Lower lobe of right lung (tissue), 2 donors: ENCODE measurements at regions not wholly inside any gene's neighbourhood (a gene's known extent, or its start where the extent isn't known, plus 50 kb on each side); places are given as distances from the start of the nearest gene placed in this dataset.

Experiments used
- ATAC-seq, 2 donors: fragments of 200-7000 bp; cut with Tn5 transposase; one replicate each; pipeline ENCODE4 v1.9.1; 2020 to 2022; ENCODE audit warnings: mild to moderate bottlenecking in 2 of 2, moderate library complexity in 2 of 2
- DNase-seq: peaks from one replicate; pipeline ENCODE4 v3.0.0-alpha.2; 2020
- H3K27ac ChIP-seq: fragments of 200-600 bp; one replicate; pipeline ENCODE4 v1.8.0; 2022
- H3K27me3 ChIP-seq: fragments of 200-600 bp; one replicate; pipeline ENCODE4 v1.8.0; 2022; ENCODE audit warnings: low read depth
- H3K36me3 ChIP-seq: fragments of 200-600 bp; one replicate; pipeline ENCODE4 v1.8.0; 2022; ENCODE audit warnings: mild to moderate bottlenecking
- H3K4me1 ChIP-seq: fragments of 200-600 bp; one replicate; pipeline ENCODE4 v1.8.0; 2022
- H3K4me3 ChIP-seq: fragments of 200-600 bp; one replicate; pipeline ENCODE4 v1.8.0; 2022; ENCODE audit warnings: mild to moderate bottlenecking
- H3K9me3 ChIP-seq: fragments of 200-600 bp; one replicate; pipeline ENCODE4 v1.8.0; 2022
- CTCF ChIP-seq: fragments of 200-600 bp; IDR thresholded peaks from one replicate; pipeline ENCODE4 v1.8.0; 2022; ENCODE audit warnings: antibody characterized with exemption, mild to moderate bottlenecking
- intact Hi-C: fragments of 100-400 bp; cut with DNase I; formaldehyde crosslinking; loops from one replicate; pipeline ENCODE4 v1.11.0; 2022
- donor health status: DM: no; HTN: yes; CAD: no; lungs with severe emphysema.

GRCh38 chr14:98966016-98966415 is 306.0 kb downstream of the BCL11B start:
- peaks cover 15% of the 10 kb centered on the region for H3K27me3 ChIP-seq
- no peak for DNase-seq
- H3K36me3 ChIP-seq: no peaks in the 10 kb centered on the region
- no peak overlapping the region for H3K4me3 ChIP-seq
- H3K9me3 ChIP-seq: no peaks in the 10 kb centered on the region
- no peak for TF ChIP-seq CTCF
- H3K27ac ChIP-seq: no peak overlapping the region
- intact Hi-C loops: no loop called here
- no peaks in the 10 kb centered on the region for H3K4me1 ChIP-seq
- ATAC-seq: no peak

GRCh38 chr14:98966475-98967162 is 305.4 kb downstream of the BCL11B start:
- DNase-seq: no peak
- no peak overlapping the region for H3K27ac ChIP-seq
- H3K27me3 ChIP-seq: peaks cover 11% of the 10 kb centered on the region
- no peak overlapping the region for H3K4me3 ChIP-seq
- no peaks in the 10 kb centered on the region for H3K9me3 ChIP-seq
- intact Hi-C loops: no loop called here
- no peak for ATAC-seq
- no peaks in the 10 kb centered on the region for H3K36me3 ChIP-seq
- TF ChIP-seq CTCF: no peak
- H3K4me1 ChIP-seq: no peaks in the 10 kb centered on the region

- no peaks in the 10 kb centered on the region for H3K27me3 ChIP-seq
- no peaks in the 10 kb centered on the region for H3K9me3 ChIP-seq
- H3K36me3 ChIP-seq: no peaks in the 10 kb centered on the region
- H3K4me1 ChIP-seq: no peaks in the 10 kb centered on the region
- no peak for TF ChIP-seq CTCF
- no peak for ATAC-seq
- intact Hi-C loops: no loop called here
- DNase-seq: no peak
- H3K27ac ChIP-seq: no peak overlapping the region
- no peak overlapping the region for H3K4me3 ChIP-seq
These were observed 297.9 kb downstream of the BCL11B start for GRCh38 chr14:98974113-98974512.

- intact Hi-C loops: no loop called here
- TF ChIP-seq CTCF: no peak
- no peaks in the 10 kb centered on the region for H3K9me3 ChIP-seq
These were observed 295.7 kb downstream of the BCL11B start for GRCh38 chr14:98976271-98976670.

GRCh38 chr14:98977451-98977850 is 294.5 kb downstream of the BCL11B start:
- Histone ChIP-seq H3K4me1 (no peaks in the 10 kb centered on the region), H3K27me3 (no peaks in the 10 kb centered on the region), H3K36me3 (no peaks in the 10 kb centered on the region), H3K9me3 (no peaks in the 10 kb centered on the region), H3K4me3 (no peak overlapping the region), H3K27ac (no peak overlapping the region)
- no peak for TF ChIP-seq CTCF
- no peak for ATAC-seq
- DNase-seq: no peak
- intact Hi-C loops: no loop called here

More at GRCh38 chr14:98976271-98976670, 295.7 kb downstream of the BCL11B start:
- DNase-seq: no peak
- Histone ChIP-seq H3K27me3 (no peaks in the 10 kb centered on the region), H3K36me3 (no peaks in the 10 kb centered on the region), H3K4me3 (no peak overlapping the region), H3K27ac (no peak overlapping the region), H3K4me1 (no peaks in the 10 kb centered on the region)
- ATAC-seq: no peak
